Activated naive CD4-positive, alpha-beta T cell treated with anti-CD3 and anti-CD28 coated beads, Interleukin-2, amount 50 U/mL, for 24 hours (primary cell): ENCODE measurements at regions not wholly inside any gene's neighbourhood (a gene's known extent, or its start where the extent isn't known, plus 50 kb on each side); places are given as distances from the start of the nearest gene placed in this dataset.
A peak's percentile ranks its signal among the peaks of the same experiment; 100 is the strongest.

Source experiments
- H3K27ac Mint-ChIP-seq: one replicate; pipeline ENCODE4 v1.8.0; 2021; ENCODE audit warnings: mild to moderate bottlenecking, mixed read lengths
- H3K27me3 Mint-ChIP-seq: one replicate; pipeline ENCODE4 v1.8.0; 2021; ENCODE audit warnings: mixed read lengths
- H3K36me3 Mint-ChIP-seq: one replicate; pipeline ENCODE4 v1.8.0; 2021; ENCODE audit warnings: mixed read lengths
- H3K4me1 Mint-ChIP-seq: one replicate; pipeline ENCODE4 v1.8.0; 2021; ENCODE audit warnings: mixed read lengths
- H3K4me3 Mint-ChIP-seq: one replicate; pipeline ENCODE4 v1.8.0; 2021; ENCODE audit warnings: mild to moderate bottlenecking, mixed read lengths
- H3K9me3 Mint-ChIP-seq: one replicate; pipeline ENCODE4 v1.8.0; 2021; ENCODE audit warnings: mixed read lengths

DNA sequence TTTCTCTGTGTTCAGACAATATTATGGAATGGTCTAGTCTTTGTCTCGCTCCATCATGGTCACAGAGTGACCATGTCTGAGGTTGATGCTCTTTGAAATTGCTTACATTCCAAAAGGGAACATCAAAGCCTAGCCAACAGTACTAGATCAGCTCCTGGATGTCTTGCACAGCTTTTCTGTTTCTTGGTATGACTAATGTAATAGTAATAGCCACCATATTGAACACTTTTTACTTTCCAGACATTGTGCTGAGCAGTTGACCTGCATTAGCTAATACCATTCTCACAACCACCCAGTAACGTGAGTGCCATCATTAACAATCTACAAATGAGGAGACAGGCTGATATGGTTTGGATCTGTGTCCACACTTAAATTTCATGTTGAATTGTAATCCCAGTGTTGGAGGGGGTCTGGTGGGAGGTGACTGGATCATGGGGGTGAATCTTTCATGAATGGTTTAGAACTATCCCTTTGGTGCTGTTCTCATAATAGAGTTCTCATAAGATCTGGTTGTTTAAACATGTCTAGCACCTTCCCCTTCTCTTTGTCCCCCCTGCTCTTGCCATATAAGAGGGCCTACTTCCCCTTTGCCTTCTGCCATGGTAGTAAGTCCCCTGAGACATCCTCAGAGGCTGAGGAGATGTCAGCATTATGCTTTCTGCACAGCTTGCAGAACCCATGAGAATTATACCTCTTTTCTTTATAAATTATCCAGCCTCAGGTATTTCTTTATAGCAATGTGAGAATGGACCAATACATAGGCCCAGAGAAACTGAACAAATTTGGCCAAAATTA is 577.5 kb upstream of the CLINT1 start:
- Mint-ChIP-seq H3K27me3 (no peaks in the 10 kb centered on the region), H3K4me1 (peaks cover 54% of the 10 kb centered on the region), H3K9me3 (peaks cover under 1% of the 10 kb centered on the region), H3K4me3 (no peak overlapping the region), H3K36me3 (no peaks in the 10 kb centered on the region), H3K27ac (no peak overlapping the region)

DNA sequence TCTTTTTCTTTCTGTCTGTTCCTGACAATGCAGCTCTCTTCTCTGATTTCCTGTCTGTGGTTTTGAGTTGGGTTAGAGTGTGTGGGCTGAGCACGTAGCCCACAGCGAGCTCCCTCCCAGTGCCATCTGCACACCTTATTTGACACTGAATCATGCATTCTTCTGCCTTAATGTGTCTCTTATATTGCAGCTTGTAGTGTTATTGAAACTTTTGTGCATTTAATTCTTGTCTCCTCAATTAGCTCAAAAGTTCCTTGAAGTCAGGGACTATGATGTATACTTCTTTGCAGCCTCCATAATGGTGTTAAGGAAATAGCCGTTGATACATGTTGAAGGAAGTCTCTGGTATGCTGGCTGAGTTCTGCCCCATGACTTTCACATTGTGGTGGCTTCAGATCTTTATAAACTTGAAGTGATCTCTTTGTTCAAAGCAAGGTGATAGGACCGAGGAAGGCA is 576.2 kb upstream of the CLINT1 start:
- Mint-ChIP-seq H3K27ac (peak overlapping the region; percentile 95), H3K27me3 (no peaks in the 10 kb centered on the region), H3K9me3 (no peaks in the 10 kb centered on the region), H3K36me3 (no peaks in the 10 kb centered on the region), H3K4me1 (peaks cover 62% of the 10 kb centered on the region), H3K4me3 (peak overlapping the region; percentile 83)

DNA sequence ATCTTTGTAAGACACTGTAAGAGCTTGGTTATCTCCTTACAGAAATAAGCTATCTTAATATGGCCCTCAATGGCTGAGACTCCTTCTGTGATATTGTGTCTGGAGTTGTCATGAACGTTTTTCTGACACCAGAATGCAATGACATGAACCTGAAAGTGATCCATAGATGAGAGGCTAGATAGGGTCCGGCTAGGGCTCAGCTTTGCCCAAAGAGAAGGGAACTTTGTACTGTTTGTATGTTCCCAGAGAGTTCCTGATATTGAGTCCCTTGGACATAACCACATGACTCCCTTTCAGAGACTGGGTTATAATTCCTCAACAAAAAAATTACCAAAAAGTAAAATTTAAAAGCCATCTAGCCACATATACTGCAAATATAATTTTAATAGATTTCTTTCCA is 575.8 kb upstream of the CLINT1 start:
- peaks cover 67% of the 10 kb centered on the region for H3K4me1 Mint-ChIP-seq
- H3K27ac Mint-ChIP-seq, result peak overlapping the region; percentile 95

DNA sequence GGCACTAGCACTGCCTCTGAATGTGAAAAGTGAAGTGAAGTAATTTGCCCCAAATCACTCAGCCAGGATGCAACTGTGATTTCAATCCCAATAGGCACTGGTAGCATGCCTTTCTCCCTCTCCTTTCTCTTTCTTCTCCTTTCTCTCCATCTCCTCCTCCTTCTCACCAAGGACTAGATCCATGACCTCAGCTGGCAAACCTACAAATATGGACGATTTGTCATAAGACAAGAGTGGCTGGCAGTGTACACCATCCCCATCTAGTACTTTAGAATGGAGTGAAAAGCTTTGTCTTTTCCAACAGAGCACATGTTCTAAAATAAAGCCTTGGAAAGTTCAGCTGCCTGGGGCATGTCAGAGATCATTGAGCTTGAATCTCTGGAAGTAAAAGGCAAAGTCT is 574.7 kb upstream of the CLINT1 start:
- no peak overlapping the region for H3K27ac Mint-ChIP-seq
- H3K4me3 Mint-ChIP-seq, result no peak overlapping the region
- no peaks in the 10 kb centered on the region for H3K27me3 Mint-ChIP-seq
- H3K9me3 Mint-ChIP-seq, result peaks cover 8% of the 10 kb centered on the region
- no peaks in the 10 kb centered on the region for H3K36me3 Mint-ChIP-seq
- peaks cover 71% of the 10 kb centered on the region for H3K4me1 Mint-ChIP-seq

More for the DNA sequence above, 575.8 kb upstream of the CLINT1 start:
- Mint-ChIP-seq H3K9me3 (peaks cover 3% of the 10 kb centered on the region), H3K36me3 (no peaks in the 10 kb centered on the region), H3K27me3 (no peaks in the 10 kb centered on the region), H3K4me3 (no peak overlapping the region)

DNA sequence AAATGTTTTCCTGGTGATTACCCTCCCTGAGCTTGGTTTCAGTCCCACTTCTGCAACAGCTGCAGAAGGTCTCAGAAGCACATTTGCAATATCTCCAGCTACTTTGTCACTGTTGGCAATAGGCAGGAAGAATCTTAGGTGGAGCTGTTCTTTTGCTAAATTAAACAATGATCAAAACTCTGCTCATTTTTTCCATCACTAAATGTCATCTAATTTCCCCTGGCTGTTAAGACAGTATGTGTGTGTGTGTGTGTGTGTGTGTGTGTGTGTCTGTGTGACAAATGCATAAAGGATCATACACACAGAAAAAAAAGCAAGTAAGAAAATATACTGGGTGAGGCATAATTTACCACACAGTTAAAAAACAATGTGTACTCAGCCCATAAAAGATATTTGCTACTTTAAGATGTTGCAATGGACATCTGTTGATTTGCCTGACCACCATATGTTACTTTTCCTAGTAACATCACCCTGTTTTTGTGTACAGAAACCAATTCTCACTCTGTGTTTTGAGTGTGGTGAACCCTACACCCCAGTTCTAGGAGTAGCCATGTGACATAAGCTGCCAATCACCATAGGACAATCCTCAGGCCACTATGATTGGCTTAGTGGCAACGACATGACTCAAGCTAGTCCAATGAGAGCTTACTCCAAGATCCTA is 572.6 kb upstream of the CLINT1 start:
- H3K4me3 Mint-ChIP-seq, result no peak overlapping the region
- H3K27ac Mint-ChIP-seq, result peak overlapping the region; percentile 31
- H3K9me3 Mint-ChIP-seq, result peaks cover 8% of the 10 kb centered on the region
- no peaks in the 10 kb centered on the region for H3K27me3 Mint-ChIP-seq
- H3K36me3 Mint-ChIP-seq, result no peaks in the 10 kb centered on the region
- H3K4me1 Mint-ChIP-seq, result peaks cover 67% of the 10 kb centered on the region

DNA sequence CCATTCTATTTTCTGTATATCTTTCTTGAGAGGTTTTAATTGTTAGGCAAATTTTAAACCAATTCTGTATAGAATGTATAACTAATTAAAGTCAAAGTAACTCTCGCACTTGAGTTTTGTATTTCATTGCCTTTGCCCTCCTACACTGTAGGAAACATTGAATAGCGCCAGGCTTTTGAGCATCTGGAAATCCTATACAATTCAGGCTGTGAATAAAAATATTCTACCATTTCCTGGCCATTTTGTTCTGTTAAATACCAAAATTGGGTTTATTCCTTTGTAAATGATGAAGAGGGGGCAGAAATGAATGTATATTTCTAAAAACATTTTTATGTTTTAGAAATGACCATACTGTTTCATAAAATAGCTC is 571.8 kb upstream of the CLINT1 start:
- Mint-ChIP-seq H3K4me3 (no peak overlapping the region), H3K36me3 (no peaks in the 10 kb centered on the region), H3K4me1 (peaks cover 60% of the 10 kb centered on the region), H3K27ac (peak overlapping the region; percentile 64), H3K9me3 (peaks cover 8% of the 10 kb centered on the region), H3K27me3 (no peaks in the 10 kb centered on the region)

DNA sequence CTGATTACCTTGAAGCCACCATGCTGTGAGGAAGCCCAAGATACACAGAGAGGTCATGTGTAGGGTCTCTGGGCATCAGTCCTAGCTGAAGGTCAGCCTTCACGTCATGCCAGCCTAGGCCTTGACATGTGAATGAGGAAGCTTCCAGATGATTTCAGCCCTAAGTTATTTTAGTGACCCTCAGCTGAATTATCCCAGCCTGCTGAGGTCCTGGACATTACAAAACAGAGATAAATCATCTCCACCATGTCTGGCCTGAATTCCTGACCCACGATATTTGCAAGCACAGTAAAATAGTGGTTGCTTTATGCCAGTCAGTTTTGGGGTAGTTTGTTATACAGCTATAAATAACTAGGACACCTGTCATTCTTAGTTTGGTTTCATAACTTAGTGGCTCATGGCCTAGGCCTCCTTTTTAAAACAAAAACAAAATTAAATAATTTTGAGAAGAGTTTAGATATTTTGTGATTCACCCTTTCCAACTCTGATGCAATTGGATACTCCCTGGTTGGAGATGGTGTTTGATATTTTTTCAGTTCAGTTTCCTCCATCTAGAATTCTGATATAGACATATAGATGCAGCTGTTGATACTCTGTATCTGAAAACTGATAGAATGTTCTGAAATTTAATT is 571.3 kb upstream of the CLINT1 start:
- Mint-ChIP-seq H3K4me1 (peaks cover 55% of the 10 kb centered on the region), H3K27me3 (no peaks in the 10 kb centered on the region), H3K9me3 (peaks cover 8% of the 10 kb centered on the region), H3K36me3 (no peaks in the 10 kb centered on the region), H3K27ac (peak overlapping the region; percentile 64), H3K4me3 (no peak overlapping the region)

DNA sequence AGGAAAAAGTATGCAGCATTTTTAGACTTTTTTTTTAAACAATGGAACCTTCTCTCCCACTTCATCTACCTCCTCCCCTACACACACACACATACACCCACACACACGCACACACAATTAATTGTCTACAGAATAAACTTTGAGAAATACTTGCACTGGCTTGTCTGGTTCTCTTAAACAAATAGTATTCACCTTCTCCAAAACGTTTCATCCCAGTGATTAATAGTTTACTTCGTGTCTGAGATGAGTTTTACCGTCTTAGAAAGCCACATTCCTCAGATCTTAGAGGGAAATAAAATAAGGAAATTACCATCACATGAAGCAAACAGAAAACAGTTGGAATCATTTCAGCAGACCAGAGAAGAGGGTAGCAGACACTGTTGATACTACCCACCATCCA is 570.6 kb upstream of the CLINT1 start:
- no peak overlapping the region for H3K4me3 Mint-ChIP-seq
- H3K4me1 Mint-ChIP-seq, result peaks cover 48% of the 10 kb centered on the region
- H3K9me3 Mint-ChIP-seq, result peaks cover 8% of the 10 kb centered on the region
- no peaks in the 10 kb centered on the region for H3K36me3 Mint-ChIP-seq
- no peaks in the 10 kb centered on the region for H3K27me3 Mint-ChIP-seq
- H3K27ac Mint-ChIP-seq, result no peak overlapping the region

DNA sequence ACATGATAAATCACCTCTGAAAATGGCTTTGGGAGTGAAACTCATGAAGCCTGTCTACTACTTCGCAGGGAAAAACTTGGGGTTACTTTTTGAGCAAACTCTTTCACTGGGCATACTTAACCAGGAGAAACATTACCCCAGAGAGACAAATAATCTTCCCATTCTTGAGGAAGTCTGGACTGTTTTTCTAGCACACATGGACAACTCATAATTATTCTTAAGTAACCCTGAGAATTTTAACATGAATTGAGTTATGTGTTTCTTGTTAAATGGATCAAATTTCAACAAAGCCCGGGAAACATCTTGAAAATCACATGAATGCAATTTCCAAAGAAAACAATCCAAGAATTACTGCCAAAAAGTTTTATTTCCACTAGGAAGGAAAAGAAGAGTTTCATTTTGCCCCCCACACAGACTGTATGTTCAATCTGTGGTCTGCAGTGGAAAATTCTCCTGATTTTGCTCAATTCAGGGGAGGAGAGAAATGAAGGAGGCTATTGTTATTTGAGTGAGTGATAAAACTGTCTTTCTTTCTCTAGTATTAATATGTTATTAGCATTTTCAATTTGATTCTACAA is 564.8 kb upstream of the CLINT1 start:
- no peak overlapping the region for H3K27ac Mint-ChIP-seq
- no peaks in the 10 kb centered on the region for H3K36me3 Mint-ChIP-seq
- H3K27me3 Mint-ChIP-seq, result no peaks in the 10 kb centered on the region
- H3K4me1 Mint-ChIP-seq, result no peaks in the 10 kb centered on the region
- H3K9me3 Mint-ChIP-seq, result no peaks in the 10 kb centered on the region
- H3K4me3 Mint-ChIP-seq, result no peak overlapping the region

DNA sequence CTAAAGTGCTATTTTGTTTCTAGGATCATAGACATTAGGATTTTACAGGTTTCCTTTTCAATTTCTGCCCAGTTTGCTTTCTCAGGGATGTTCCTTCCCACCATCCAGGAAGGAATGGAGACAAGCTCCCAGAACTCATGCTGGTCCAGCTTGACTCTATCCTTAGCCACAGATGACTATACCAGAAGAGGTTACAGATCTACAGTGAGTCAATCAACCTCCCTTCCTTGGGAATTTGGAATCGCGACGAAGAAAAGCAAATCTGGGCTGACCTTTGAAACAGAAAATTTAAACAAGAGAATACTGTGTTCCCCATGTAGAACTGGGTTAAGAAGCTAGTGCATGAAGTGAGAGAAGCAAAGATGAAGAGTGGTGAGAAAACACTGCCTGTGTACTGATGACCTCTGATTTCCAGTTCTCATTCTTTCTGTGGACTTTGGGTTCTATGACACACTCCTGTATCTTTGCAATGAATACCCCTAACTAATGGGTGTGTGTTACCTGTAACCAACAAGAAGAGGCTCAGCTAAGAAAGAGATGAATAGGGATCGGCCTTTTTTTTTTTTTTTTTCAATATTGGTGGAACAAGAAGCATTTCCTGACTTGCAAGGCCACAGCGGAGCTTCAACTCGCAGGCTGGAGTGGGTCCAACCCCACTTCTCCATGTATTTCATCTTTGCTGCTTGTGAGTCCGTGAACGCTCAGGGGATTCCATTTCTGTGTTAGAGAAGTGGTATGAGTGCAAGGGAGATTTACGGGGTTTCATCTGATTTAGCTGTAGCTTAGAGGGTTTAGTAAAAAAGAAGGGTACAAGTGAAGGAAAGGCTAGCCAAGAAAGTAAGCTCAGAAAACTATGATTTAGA is 563.9 kb upstream of the CLINT1 start:
- Mint-ChIP-seq H3K27ac (no peak overlapping the region), H3K27me3 (no peaks in the 10 kb centered on the region), H3K4me3 (no peak overlapping the region), H3K36me3 (no peaks in the 10 kb centered on the region), H3K4me1 (no peaks in the 10 kb centered on the region), H3K9me3 (no peaks in the 10 kb centered on the region)

DNA sequence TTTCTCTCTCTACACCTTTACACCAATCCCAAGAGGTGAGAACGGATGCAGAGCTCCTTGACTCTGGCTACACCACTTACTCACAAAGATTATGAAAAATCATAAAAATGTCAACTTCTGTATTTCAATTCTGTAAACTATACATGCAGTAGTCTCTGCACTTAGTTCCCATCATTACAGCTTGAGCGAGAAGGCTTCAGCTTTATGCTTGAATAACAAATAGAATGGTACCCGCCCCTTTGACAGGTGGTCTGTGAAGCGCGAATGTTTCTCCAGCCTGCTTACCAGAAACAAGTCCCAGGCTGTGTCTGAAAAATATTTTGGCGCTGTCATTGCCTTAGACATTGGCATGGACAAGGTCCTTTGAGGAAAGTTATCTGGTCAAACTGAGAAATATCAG is 562.4 kb upstream of the CLINT1 start:
- Mint-ChIP-seq H3K36me3 (no peaks in the 10 kb centered on the region), H3K4me1 (no peaks in the 10 kb centered on the region), H3K4me3 (no peak overlapping the region), H3K27ac (no peak overlapping the region), H3K27me3 (no peaks in the 10 kb centered on the region), H3K9me3 (no peaks in the 10 kb centered on the region)

DNA sequence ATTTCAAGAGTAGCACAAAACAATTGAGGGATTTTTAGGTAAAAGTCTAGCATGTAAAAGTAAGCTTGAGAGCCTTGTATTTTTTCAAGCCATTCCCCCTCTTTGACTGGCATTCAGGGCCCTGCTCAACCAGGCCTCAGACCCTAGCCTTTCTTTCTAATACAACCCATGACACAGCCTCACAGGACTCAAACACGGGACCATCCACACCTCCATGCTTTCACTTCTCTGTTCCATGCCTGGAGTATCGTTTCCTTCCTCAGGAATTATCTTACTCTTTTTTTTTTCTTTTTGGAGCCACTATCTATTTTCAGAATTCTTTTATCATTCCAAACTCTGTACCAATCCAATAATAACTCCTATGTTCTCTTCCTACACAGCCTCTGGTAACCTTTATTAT is 560.2 kb upstream of the CLINT1 start:
- Mint-ChIP-seq H3K27me3 (no peaks in the 10 kb centered on the region), H3K9me3 (no peaks in the 10 kb centered on the region), H3K4me1 (no peaks in the 10 kb centered on the region), H3K27ac (no peak overlapping the region), H3K4me3 (no peak overlapping the region), H3K36me3 (no peaks in the 10 kb centered on the region)

DNA sequence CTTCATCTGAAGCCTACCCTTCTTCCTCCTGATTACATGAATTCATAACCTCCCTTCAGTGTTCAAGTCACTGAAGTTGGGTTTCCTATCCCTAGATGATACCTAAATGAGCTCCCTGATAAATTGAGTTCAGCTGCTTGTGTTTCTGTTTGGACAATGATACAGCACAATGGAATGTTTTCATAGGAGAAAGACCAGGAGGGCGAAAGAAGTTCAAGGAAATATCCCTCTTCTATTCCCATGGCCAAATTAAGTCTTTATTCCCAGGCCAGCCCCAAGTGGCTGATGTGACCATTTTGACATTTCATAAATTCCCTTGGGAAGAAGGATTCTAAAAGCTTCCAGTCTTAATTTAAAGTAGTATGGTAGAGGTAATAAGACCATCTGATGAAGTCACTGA is 555.8 kb upstream of the CLINT1 start:
- Mint-ChIP-seq H3K4me3 (no peak overlapping the region), H3K9me3 (no peaks in the 10 kb centered on the region), H3K27ac (no peak overlapping the region), H3K36me3 (no peaks in the 10 kb centered on the region), H3K27me3 (no peaks in the 10 kb centered on the region), H3K4me1 (no peaks in the 10 kb centered on the region)

DNA sequence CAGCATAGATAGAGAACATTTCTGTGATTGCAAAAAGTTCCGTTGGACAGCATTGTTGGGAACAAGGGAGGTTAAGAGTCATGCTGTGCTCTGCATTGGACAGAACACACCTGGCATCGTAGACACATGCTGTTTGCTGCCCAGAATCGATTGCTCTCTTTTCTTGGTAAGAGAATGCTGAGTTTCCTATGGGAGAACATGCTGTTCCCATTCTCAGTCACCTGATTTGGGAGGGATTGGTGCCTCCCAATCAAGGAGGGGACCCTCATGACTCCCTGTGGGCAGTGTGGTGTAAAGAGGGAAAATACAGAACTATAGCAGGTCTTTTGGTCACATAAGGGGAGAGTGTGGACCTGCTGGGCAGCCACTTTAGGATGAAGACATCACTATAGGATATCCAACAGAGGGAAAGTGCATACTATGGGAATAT is 555.4 kb upstream of the CLINT1 start:
- no peaks in the 10 kb centered on the region for H3K4me1 Mint-ChIP-seq
- H3K36me3 Mint-ChIP-seq, result no peaks in the 10 kb centered on the region
- no peak overlapping the region for H3K27ac Mint-ChIP-seq
- no peaks in the 10 kb centered on the region for H3K9me3 Mint-ChIP-seq
- no peaks in the 10 kb centered on the region for H3K27me3 Mint-ChIP-seq
- H3K4me3 Mint-ChIP-seq, result no peak overlapping the region

DNA sequence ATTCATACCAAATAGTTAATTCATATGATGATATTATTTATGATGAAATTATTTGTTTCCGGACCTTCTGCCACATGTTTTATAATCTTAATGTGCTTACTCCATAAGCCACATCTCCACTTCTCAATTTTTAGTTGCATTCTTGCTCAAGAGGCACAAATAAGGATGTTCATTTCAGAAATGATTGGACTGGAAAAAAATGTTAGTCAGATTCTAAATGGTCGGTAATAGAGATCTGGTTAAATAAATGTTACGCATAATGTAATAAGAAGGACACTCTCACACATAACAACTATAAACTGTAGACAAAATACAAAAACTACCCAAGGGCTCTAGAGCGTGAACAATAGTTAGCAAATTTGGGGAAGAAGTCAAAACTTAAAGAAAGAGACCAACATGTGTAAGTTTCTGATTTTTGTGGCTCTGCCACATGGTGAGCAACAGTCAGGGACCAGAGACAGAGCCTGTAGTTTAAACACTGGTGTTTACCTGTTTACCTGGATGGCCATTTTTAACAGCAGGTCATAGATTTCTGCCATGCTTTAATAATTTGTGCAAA is 554.3 kb upstream of the CLINT1 start:
- Mint-ChIP-seq H3K4me1 (no peaks in the 10 kb centered on the region), H3K27ac (no peak overlapping the region), H3K9me3 (no peaks in the 10 kb centered on the region), H3K36me3 (no peaks in the 10 kb centered on the region), H3K27me3 (no peaks in the 10 kb centered on the region), H3K4me3 (no peak overlapping the region)
